ENCODE measurements at regions not wholly inside any gene's neighbourhood (a gene's known extent, or its start where the extent isn't known, plus 50 kb on each side); places are given as distances from the start of the nearest gene placed in this dataset.
"Not testable (repeated sequence)": the region's sequence is repeated elsewhere in the genome, so short reads cannot be mapped to it uniquely, and the experiment has no call there.

GRCh38 chr2:242071936-242072335 lies 202.4 kb downstream of the RTP5 start:
- not testable (repeated sequence) for H3K27me3 ChIP-seq (replicated peaks; ENCODE audit: insufficient read depth); H3K9me3 ChIP-seq; DNase-seq (ENCODE audit: low spot score)

GRCh38 chr2:242075168-242075567 lies 205.6 kb downstream of the RTP5 start:
- no peak for DNase-seq (ENCODE audit: low spot score)
- H3K4me1 ChIP-seq (ENCODE audit: control insufficient read depth in 1 of 2, low read depth in 2 of 2): no peaks in the 10 kb centered on the region
- no peak for ATAC-seq (ENCODE audit: insufficient number of reproducible peaks, low FRiP score, low read depth)
- H3K9me3 ChIP-seq: no peaks in the 10 kb centered on the region
- TF ChIP-seq, protein P1, sequence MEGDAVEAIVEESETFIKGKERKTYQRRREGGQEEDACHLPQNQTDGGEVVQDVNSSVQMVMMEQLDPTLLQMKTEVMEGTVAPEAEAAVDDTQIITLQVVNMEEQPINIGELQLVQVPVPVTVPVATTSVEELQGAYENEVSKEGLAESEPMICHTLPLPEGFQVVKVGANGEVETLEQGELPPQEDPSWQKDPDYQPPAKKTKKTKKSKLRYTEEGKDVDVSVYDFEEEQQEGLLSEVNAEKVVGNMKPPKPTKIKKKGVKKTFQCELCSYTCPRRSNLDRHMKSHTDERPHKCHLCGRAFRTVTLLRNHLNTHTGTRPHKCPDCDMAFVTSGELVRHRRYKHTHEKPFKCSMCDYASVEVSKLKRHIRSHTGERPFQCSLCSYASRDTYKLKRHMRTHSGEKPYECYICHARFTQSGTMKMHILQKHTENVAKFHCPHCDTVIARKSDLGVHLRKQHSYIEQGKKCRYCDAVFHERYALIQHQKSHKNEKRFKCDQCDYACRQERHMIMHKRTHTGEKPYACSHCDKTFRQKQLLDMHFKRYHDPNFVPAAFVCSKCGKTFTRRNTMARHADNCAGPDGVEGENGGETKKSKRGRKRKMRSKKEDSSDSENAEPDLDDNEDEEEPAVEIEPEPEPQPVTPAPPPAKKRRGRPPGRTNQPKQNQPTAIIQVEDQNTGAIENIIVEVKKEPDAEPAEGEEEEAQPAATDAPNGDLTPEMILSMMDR (IDR thresholded peaks at IDR 0.05): no peak
- no peak overlapping the region for H3K27ac ChIP-seq
- H3K4me3 ChIP-seq: no peak overlapping the region
- H3K27me3 ChIP-seq (replicated peaks; ENCODE audit: insufficient read depth): no peaks in the 10 kb centered on the region
- no peaks in the 10 kb centered on the region for H3K36me3 ChIP-seq

More at GRCh38 chr2:242071936-242072335, 202.4 kb downstream of the RTP5 start:
- not testable (repeated sequence) for H3K4me1 ChIP-seq (ENCODE audit: control insufficient read depth in 1 of 2, low read depth in 2 of 2); H3K36me3 ChIP-seq; H3K4me3 ChIP-seq; H3K27ac ChIP-seq; ATAC-seq (ENCODE audit: insufficient number of reproducible peaks, low FRiP score, low read depth)

- no peak for DNase-seq (ENCODE audit: low spot score)
- Histone ChIP-seq H3K4me1 (ENCODE audit: control insufficient read depth in 1 of 2, low read depth in 2 of 2) (no peaks in the 10 kb centered on the region), H3K9me3 (no peaks in the 10 kb centered on the region), H3K27me3 (replicated peaks; ENCODE audit: insufficient read depth) (no peaks in the 10 kb centered on the region), H3K27ac (no peak overlapping the region), H3K36me3 (no peaks in the 10 kb centered on the region), H3K4me3 (no peak overlapping the region)
- no peak for ATAC-seq (ENCODE audit: insufficient number of reproducible peaks, low FRiP score, low read depth)
- TF ChIP-seq, protein P1 (IDR thresholded peaks at IDR 0.05): no peak
These were observed 206.2 kb downstream of the RTP5 start for GRCh38 chr2:242075696-242076095.

GRCh38 chr2:242076184-242076583 lies 206.7 kb downstream of the RTP5 start:
- DNase-seq (ENCODE audit: low spot score); H3K36me3 ChIP-seq; H3K27ac ChIP-seq; H3K9me3 ChIP-seq; H3K4me3 ChIP-seq; ATAC-seq (ENCODE audit: insufficient number of reproducible peaks, low FRiP score, low read depth); H3K27me3 ChIP-seq (replicated peaks; ENCODE audit: insufficient read depth); H3K4me1 ChIP-seq (ENCODE audit: control insufficient read depth in 1 of 2, low read depth in 2 of 2): not testable (repeated sequence)

GRCh38 chr2:242078426-242078825 lies 208.9 kb downstream of the RTP5 start:
- H3K9me3 ChIP-seq; H3K36me3 ChIP-seq; H3K27me3 ChIP-seq (replicated peaks; ENCODE audit: insufficient read depth); H3K4me3 ChIP-seq; H3K4me1 ChIP-seq (ENCODE audit: control insufficient read depth in 1 of 2, low read depth in 2 of 2); ATAC-seq (ENCODE audit: insufficient number of reproducible peaks, low FRiP score, low read depth); DNase-seq (ENCODE audit: low spot score); H3K27ac ChIP-seq: not testable (repeated sequence)

- not testable (repeated sequence) for H3K4me3 ChIP-seq; H3K36me3 ChIP-seq; ATAC-seq (ENCODE audit: insufficient number of reproducible peaks, low FRiP score, low read depth); H3K27me3 ChIP-seq (replicated peaks; ENCODE audit: insufficient read depth); H3K27ac ChIP-seq; H3K9me3 ChIP-seq; H3K4me1 ChIP-seq (ENCODE audit: control insufficient read depth in 1 of 2, low read depth in 2 of 2); DNase-seq (ENCODE audit: low spot score)
These were observed 210.3 kb downstream of the RTP5 start for GRCh38 chr2:242079792-242080191.

DNA sequence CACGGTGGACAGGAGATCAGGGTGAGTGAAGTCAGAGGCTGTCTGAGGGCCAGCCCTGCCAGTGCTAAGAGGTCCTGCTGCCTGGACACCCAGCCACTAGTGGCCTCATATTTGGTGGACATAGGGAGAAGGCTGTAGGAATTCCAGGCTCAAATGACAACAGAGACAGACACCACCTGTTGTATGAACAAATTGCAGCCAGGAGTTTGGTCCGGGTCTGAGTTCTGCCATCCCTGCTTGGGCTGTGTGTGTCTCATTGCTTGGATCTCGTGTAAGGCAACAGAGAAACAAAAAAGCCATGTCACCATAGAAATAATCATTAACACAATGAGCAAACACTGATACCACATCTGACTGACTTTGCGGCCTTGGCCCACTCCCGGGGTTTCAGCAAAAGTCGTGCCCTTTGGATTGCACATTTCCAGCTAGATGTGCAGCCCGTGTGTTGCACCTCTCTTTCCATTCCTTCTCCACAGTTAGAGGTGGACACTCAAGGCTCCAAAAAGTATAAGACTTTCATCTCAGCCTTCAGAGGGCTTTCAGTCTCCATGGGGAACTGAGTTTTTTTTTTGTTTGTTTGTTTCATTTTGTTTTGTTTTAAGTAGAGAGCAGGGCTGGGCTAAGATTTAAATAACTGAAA lies 211.2 kb downstream of the RTP5 start:
- ATAC-seq (ENCODE audit: insufficient number of reproducible peaks, low FRiP score, low read depth); H3K27me3 ChIP-seq (replicated peaks; ENCODE audit: insufficient read depth); H3K9me3 ChIP-seq; H3K4me3 ChIP-seq; DNase-seq (ENCODE audit: low spot score); H3K36me3 ChIP-seq; H3K4me1 ChIP-seq (ENCODE audit: control insufficient read depth in 1 of 2, low read depth in 2 of 2); H3K27ac ChIP-seq: not testable (repeated sequence)

GRCh38 chr2:242084034-242084433 lies 214.5 kb downstream of the RTP5 start:
- ATAC-seq (ENCODE audit: insufficient number of reproducible peaks, low FRiP score, low read depth); H3K27ac ChIP-seq: not testable (repeated sequence)

GRCh38 chr2:242085024-242085674 lies 215.6 kb downstream of the RTP5 start:
- not testable (repeated sequence) for H3K27me3 ChIP-seq (replicated peaks; ENCODE audit: insufficient read depth); H3K9me3 ChIP-seq; H3K27ac ChIP-seq; DNase-seq (ENCODE audit: low spot score); H3K4me3 ChIP-seq; H3K36me3 ChIP-seq; ATAC-seq (ENCODE audit: insufficient number of reproducible peaks, low FRiP score, low read depth)
- H3K4me1 ChIP-seq (ENCODE audit: control insufficient read depth in 1 of 2, low read depth in 2 of 2): peaks cover 5 to 12% of the 10 kb centered on the region in 2 donors

More at GRCh38 chr2:242084034-242084433, 214.5 kb downstream of the RTP5 start:
- H3K27me3 ChIP-seq (replicated peaks; ENCODE audit: insufficient read depth); H3K9me3 ChIP-seq; H3K36me3 ChIP-seq; H3K4me3 ChIP-seq; H3K4me1 ChIP-seq (ENCODE audit: control insufficient read depth in 1 of 2, low read depth in 2 of 2); DNase-seq (ENCODE audit: low spot score): not testable (repeated sequence)
